ACC112 (cell line): ENCODE measurements at regions not wholly inside any gene's neighbourhood (a gene's known extent, or its start where the extent isn't known, plus 50 kb on each side); places are given as distances from the start of the nearest gene placed in this dataset.

Experiments used
- H2AFZ ChIP-seq: fragments of 200-600 bp; sonication (generic); one replicate; pipeline ENCODE4 v1.6.0; 2017; ENCODE audit warnings: antibody characterized with exemption, low read length; ENCODE audit not compliant: unreplicated experiment
- H3K27ac ChIP-seq: fragments of 200-600 bp; sonication (generic); 2 replicates; pipeline ENCODE4 v1.5.1; 2014; ENCODE audit warnings: low read depth, mild to moderate bottlenecking, antibody characterized with exemption, low read length, moderate library complexity
- H3K27me3 ChIP-seq: fragments of 200-600 bp; sonication (generic); 2 replicates; pipeline ENCODE4 v1.6.1; 2014; ENCODE audit warnings: mild to moderate bottlenecking, antibody characterized with exemption, low read length, moderate library complexity, mixed read lengths; ENCODE audit not compliant: insufficient read depth
- H3K36me3 ChIP-seq: fragments of 200-600 bp; sonication (generic); 2 replicates; pipeline ENCODE4 v1.6.1; 2016; ENCODE audit warnings: mild to moderate bottlenecking, antibody characterized with exemption, low read length, moderate library complexity, mixed read lengths; ENCODE audit not compliant: insufficient read depth
- H3K4me1 ChIP-seq: fragments of 200-600 bp; sonication (generic); one replicate; pipeline ENCODE4 v1.6.1; 2016; ENCODE audit warnings: low read length, mixed read lengths; ENCODE audit not compliant: insufficient read depth, unreplicated experiment, control insufficient read depth
- H3K4me3 ChIP-seq: fragments of 200-600 bp; sonication (generic); 2 replicates; pipeline ENCODE4 v1.5.1; 2014; ENCODE audit warnings: mild to moderate bottlenecking, low read depth, low read length
- H3K79me2 ChIP-seq: fragments of 200-600 bp; sonication (generic); one replicate; pipeline ENCODE4 v1.6.0; 2016; ENCODE audit warnings: low read length; ENCODE audit not compliant: control insufficient read depth, unreplicated experiment, insufficient read depth

DNA sequence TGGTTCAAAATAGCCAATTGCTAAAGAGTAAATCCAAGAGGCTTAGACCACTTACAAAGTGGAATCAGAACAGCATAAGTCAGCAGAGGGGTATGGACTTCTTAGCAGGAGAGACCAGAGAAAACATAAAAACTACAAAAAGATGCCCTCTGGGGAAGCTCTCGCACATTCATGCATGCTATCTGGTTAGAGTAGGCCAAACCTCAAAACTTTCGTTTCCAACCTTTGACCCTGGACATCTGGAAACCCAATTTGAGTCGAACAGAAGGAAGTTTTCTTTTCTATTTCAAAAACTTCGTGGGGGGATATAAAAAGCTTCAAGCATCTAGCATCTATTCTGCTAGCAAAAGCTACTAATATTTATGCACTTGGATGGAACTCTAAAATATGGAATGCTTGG is 523.9 kb upstream of the AGTR1 start:
- no peak overlapping the region for H3K27ac ChIP-seq
- no peaks in the 10 kb centered on the region for H3K79me2 ChIP-seq
- no peaks in the 10 kb centered on the region for H3K27me3 ChIP-seq
- no peaks in the 10 kb centered on the region for H3K36me3 ChIP-seq
- H3K4me1 ChIP-seq, result peaks cover 19% of the 10 kb centered on the region
- no peak overlapping the region for H3K4me3 ChIP-seq
- peak overlapping the region; percentile 63 for H2AFZ ChIP-seq

DNA sequence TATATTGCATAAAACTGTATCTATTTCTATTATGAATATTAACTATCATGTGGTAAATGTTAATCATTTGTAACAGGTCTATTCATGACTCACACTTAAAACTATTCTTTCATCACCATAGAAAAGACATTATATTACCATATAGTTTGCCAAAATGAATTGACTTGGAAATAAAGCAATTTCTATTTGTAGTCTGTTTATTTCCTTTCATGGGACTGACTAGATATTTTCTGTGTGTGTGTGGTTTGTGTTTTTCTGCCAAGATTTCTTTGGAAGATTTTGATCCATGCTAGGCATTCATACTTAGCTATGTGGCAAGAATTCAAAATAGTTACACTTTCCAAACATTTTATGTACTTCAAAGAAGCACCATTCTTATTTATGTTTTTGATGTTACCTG is 522.5 kb upstream of the AGTR1 start:
- H3K27ac ChIP-seq, result no peak overlapping the region

DNA sequence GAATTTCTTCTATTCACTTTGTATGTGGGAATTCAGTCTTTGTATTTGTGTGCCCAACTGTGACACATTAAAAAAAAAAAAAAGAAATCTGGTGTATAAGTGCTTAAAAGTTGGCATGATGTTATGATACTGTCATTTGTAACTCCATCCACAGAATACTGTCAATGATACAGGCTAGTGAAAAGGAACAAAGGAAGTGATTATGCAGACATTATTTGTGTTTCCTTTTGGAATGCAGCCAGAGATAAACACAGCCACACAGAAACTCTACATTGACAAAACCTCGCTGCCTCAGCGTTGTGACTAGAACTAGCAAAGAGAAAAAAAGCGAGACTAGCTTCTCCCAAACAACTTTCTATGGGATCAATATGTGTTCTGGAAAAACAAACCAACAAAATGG is 519.2 kb upstream of the AGTR1 start:
- Histone ChIP-seq H3K79me2 (no peaks in the 10 kb centered on the region), H3K36me3 (no peaks in the 10 kb centered on the region), H3K27me3 (no peaks in the 10 kb centered on the region), H2AFZ (no peak overlapping the region), H3K4me1 (peaks cover 14% of the 10 kb centered on the region), H3K4me3 (no peak overlapping the region), H3K27ac (no peak overlapping the region)

More for the DNA sequence above, 522.5 kb upstream of the AGTR1 start:
- H3K27me3 ChIP-seq, result no peaks in the 10 kb centered on the region
- no peak overlapping the region for H3K4me3 ChIP-seq
- no peaks in the 10 kb centered on the region for H3K36me3 ChIP-seq
- peaks cover 19% of the 10 kb centered on the region for H3K4me1 ChIP-seq
- no peaks in the 10 kb centered on the region for H3K79me2 ChIP-seq
- no peak overlapping the region for H2AFZ ChIP-seq

DNA sequence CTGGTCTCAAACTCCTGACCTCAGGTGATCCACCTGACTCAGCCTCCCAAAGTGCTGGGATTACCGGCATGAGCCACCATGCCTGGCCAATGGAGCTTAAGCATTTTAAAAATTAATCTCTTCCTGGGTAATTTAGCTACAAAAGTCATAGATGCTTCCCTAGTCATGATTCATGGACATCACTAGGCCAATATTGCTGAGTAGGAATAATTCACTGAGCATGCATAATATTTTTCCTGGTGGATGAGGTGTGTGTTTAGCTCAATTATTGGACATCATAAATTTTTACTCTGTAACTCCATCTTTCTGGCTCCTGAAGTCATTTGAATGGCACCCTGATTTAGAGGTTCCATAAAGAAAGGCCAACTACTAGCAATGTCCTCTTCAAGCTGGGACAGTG is 512.9 kb upstream of the AGTR1 start:
- no peaks in the 10 kb centered on the region for H3K79me2 ChIP-seq
- H2AFZ ChIP-seq, result no peak overlapping the region
- H3K4me3 ChIP-seq, result no peak overlapping the region
- no peaks in the 10 kb centered on the region for H3K36me3 ChIP-seq
- H3K4me1 ChIP-seq, result no peaks in the 10 kb centered on the region
- H3K27ac ChIP-seq, result no peak overlapping the region
- H3K27me3 ChIP-seq, result no peaks in the 10 kb centered on the region

DNA sequence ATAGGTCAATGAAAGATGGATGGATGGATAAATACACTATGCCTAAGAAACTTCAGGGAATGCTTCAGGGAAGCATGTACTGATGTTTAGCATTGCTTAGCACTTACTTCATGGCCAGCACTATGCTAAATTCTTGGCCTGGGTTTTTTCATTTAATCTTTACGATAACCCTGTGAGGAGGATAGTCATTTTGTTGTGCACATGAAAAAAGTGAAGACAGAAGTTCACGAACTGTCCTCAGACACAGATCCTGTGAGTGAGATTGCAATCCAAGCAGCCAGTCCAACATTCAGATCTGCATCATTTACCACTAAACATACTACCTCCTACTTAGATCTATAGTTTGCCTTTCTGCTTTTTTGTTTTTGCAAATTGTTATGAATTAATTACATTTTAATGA is 510.8 kb upstream of the AGTR1 start:
- no peak overlapping the region for H2AFZ ChIP-seq

DNA sequence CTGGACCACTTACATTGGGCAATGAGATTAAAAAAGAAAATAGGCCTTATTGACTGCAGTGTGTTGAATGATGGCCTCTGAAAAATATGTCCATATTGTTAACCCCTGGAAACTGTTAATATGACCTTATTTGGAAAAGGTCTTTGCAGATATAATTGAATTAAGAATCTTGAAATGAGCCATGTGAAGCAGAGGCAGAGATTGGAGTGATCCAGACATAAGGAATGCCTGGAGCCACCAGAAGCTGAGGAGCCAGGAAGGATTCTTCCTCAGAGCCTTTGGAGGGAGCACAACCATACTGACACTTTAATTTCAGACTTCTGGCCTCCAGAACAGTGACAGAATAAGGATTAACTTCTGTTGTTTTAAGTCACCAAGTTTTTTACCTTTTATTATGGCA is 510.4 kb upstream of the AGTR1 start:
- Histone ChIP-seq H3K4me1 (no peaks in the 10 kb centered on the region), H3K79me2 (no peaks in the 10 kb centered on the region), H3K4me3 (no peak overlapping the region), H2AFZ (no peak overlapping the region), H3K27me3 (no peaks in the 10 kb centered on the region), H3K27ac (no peak overlapping the region), H3K36me3 (no peaks in the 10 kb centered on the region)

More for the DNA sequence above, 510.8 kb upstream of the AGTR1 start:
- Histone ChIP-seq H3K27ac (no peak overlapping the region), H3K4me1 (no peaks in the 10 kb centered on the region), H3K36me3 (no peaks in the 10 kb centered on the region), H3K79me2 (no peaks in the 10 kb centered on the region), H3K27me3 (no peaks in the 10 kb centered on the region), H3K4me3 (no peak overlapping the region)

DNA sequence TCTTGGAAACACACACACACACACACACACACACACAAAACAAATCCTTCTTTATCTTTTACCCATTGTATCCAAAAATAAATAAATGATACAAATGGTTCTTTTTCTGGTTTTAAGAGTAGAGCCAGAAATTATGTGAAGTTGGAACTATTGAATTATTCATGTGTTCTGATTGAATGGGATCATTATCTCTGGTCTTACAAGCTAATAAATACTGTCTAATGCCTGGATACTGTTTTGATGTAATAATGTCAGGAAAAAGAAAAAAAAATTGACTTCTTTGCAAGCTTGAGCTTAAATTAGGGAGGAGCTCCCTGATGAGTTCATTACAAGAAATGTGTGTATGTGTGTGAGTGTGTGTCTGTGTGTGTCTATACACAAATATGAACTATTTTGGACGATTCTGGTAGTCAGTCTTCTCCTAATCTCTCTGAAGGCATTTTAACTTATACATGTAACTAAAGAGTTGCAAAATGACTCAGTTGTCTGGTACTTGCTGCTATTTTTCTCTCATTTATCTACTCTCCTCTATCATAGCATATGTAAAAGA is 507.2 kb upstream of the AGTR1 start:
- no peak overlapping the region for H3K27ac ChIP-seq
- no peak overlapping the region for H2AFZ ChIP-seq
- no peak overlapping the region for H3K4me3 ChIP-seq
- H3K36me3 ChIP-seq, result no peaks in the 10 kb centered on the region
- H3K79me2 ChIP-seq, result no peaks in the 10 kb centered on the region
- H3K4me1 ChIP-seq, result no peaks in the 10 kb centered on the region
- H3K27me3 ChIP-seq, result no peaks in the 10 kb centered on the region

DNA sequence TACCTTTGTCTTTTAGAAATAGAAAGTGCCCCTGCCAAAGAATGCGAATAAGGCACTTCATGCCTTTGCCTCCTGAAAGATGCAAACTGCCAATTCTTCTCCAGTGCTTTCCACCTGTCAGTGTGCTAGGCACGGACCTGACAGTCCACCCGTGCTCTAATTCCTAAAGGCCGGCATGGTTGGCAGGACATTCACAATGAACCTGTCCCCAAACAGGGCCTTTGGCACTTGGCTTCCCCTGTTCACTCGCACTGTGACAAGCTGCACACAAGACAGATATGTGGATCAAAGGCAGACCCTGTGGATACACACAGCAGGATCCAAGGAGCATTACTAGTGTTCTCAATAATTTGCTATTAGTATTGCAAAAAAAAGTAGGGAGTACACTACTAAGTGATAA is 505.7 kb upstream of the AGTR1 start:
- no peaks in the 10 kb centered on the region for H3K4me1 ChIP-seq
- no peak overlapping the region for H3K27ac ChIP-seq
- no peaks in the 10 kb centered on the region for H3K27me3 ChIP-seq
- H2AFZ ChIP-seq, result no peak overlapping the region
- H3K4me3 ChIP-seq, result no peak overlapping the region
- no peaks in the 10 kb centered on the region for H3K36me3 ChIP-seq
- H3K79me2 ChIP-seq, result no peaks in the 10 kb centered on the region

DNA sequence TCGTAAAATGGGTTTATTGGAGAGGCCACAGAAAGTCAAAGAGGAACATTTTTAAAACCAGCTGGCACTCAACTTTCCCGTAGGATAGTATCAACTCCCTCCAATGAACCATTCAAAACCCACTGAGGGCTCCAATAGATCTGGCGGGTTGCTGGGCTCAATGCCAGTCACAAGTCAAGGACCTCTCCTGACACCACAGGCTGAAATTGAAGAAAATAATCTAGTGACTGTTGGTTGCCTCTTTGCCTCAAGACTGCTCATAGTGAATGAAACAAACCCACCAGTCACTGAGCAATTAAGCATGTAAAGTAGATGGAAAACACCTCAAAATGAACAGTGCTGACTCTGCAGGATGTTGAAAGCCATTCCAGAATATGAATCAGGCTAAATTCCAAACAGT is 500.6 kb upstream of the AGTR1 start:
- Histone ChIP-seq H2AFZ (no peak overlapping the region), H3K27me3 (no peaks in the 10 kb centered on the region), H3K27ac (no peak overlapping the region), H3K36me3 (no peaks in the 10 kb centered on the region), H3K4me1 (no peaks in the 10 kb centered on the region), H3K79me2 (no peaks in the 10 kb centered on the region), H3K4me3 (no peak overlapping the region)

DNA sequence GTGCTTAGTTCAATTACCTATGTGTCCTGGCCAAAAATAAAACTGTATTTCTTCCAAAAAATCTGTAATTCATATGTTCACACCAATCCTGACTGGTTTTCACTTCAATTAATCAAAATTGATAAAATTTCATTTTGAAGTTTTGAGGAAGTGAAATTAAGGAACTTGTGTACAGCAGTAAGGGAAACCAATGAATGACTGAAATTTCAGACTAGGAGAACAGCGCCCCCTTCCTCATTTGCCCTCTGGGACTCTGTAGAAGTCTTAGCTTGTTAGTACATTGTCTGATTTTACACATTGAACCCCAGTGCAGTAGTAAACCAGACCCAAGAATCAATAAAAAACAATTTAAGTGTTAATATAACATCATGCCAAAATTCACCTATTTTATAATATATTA is 495.3 kb upstream of the AGTR1 start:
- Histone ChIP-seq H3K4me1 (peaks cover 12% of the 10 kb centered on the region), H3K27me3 (no peaks in the 10 kb centered on the region), H3K4me3 (no peak overlapping the region), H3K79me2 (no peaks in the 10 kb centered on the region), H2AFZ (no peak overlapping the region), H3K27ac (no peak overlapping the region), H3K36me3 (no peaks in the 10 kb centered on the region)

DNA sequence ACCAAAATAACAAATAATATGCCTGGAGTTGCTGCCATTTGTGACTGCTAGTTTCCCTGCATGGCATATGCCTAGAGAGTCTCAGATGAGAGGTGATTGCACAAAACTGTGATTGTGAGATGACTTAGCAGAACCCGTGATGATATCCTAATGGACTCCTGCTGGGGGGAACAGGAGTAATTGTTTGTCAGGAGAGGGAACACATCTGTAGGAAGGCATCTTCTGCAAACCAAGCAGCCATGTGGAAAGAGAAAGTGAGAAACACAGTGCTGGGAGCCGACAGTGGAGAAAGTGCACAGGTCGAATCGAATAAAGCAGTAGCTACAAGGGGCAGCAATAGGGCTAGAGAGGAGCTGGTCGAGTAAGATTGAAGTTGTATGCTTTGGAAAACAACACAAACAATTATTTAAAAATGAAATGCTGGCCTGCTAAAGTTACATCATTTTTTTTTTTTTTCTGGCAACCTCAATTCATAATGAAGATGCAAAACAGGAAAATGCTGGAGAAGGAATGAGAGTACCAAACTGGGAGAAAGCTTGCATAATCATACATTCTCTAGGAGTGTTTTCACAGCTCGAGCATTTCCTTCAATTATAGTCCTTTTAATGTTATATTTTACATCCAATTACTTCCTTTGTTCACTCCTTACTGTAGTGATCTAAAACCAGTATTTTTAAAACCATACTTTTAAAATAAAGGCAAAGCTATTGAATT is 494.2 kb upstream of the AGTR1 start:
- Histone ChIP-seq H3K79me2 (no peaks in the 10 kb centered on the region), H3K36me3 (no peaks in the 10 kb centered on the region), H3K27me3 (no peaks in the 10 kb centered on the region), H3K4me3 (peak overlapping the region; percentile 38; the same call in 1 of the 2 replicates), H3K4me1 (peaks cover 12% of the 10 kb centered on the region), H3K27ac (no peak overlapping the region), H2AFZ (peak overlapping the region; percentile 64)
